HG03442 (cell line): ENCODE measurements at regions not wholly inside any gene's neighbourhood (a gene's known extent, or its start where the extent isn't known, plus 50 kb on each side); places are given as distances from the start of the nearest gene placed in this dataset.
"Not testable (repeated sequence)": the region's sequence is repeated elsewhere in the genome, so short reads cannot be mapped to it uniquely, and the experiment has no call there.

Experiments
- ATAC-seq: cut with Tn5 transposase; IDR thresholded peaks from one replicate; pipeline ENCODE4 v1.9.1; 2021; ENCODE audit warnings: mild to moderate bottlenecking, moderate library complexity; ENCODE audit not compliant: unreplicated experiment

- not testable (repeated sequence) for ATAC-seq
Measured at GRCh38 chr5:163874912-163875311, 369.5 kb downstream of the MAT2B start.

DNA sequence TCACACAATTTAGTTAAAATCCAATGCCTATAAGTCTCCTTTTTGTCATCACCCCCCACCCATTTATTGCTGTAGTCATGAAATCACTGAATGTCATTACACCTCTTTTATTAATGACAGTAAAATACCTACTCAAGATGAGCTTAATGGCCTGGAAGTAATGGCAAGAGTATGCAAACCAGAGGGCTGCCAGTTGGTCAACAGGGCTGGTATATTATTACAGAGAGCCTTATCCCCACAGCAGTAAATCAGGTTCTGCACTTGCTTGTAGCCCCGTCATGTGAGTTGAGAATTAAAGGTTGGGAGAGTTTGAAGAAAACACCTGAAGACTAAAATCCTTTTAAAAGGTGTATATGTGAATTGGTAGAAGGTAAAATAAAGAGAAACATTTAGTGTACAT is 372.4 kb downstream of the MAT2B start:
- ATAC-seq: no peak

DNA sequence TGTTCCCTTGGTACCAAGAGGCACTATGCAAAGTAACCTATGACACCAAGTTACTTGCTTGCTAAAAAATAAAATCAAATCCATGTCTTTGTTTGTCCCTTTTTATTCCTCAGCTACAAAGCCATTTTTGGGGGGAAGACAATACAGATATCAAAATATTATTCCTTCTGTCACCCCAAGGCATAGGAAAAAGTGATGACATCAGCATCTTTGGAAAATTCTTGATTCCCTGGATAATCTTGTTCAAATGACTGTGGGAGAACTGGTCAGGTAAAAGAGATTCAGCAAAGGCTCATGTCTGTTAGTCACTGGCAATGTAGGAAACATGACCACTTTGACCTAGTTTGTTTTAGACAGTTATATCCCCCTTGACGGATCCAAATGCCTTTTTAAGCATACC is 373.1 kb downstream of the MAT2B start:
- no peak for ATAC-seq

GRCh38 chr5:163880302-163880701 is 374.9 kb downstream of the MAT2B start:
- ATAC-seq: no peak

DNA sequence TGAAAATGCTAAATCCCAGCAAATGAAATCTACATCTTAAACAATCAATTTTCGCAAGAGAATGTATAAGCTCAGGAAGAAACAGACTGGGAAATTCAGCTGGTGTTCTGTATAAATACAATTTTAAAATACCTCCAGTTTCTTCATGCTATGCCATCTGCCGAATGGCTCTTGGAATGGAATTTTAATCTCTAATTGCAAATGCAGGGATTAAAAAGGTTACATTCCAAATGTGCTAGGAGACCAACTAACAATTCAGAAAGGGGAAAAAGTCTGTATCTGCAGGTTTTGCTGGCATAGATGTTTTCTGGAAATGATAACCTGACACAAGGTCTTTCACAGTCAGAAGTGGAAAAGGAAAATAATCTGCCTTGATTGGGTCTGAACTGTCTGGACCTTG is 379.7 kb downstream of the MAT2B start:
- no peak for ATAC-seq

GRCh38 chr5:163887854-163888253 is 382.4 kb downstream of the MAT2B start:
- ATAC-seq: no peak

- ATAC-seq: no peak
Measured at GRCh38 chr5:163888366-163888765, 382.9 kb downstream of the MAT2B start.

DNA sequence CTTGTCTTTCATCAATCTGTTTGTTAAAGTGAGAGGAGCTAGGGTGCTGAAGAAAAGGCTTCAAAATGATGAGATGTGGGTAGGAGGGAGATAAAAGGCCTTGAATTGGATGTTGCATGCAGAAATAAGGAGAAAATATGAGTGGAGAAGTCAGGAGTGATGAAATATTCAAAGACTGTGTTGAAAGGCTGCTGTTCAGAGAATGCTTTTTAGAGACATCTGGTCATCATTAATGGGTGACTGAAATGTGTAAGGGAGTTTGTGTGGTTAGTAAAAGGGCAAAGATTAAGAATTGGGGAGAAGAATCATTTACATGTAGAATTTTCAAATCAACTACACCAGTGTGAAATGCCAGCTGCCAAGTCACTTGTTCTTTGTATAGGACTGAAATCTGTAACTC is 383.9 kb downstream of the MAT2B start:
- no peak for ATAC-seq

DNA sequence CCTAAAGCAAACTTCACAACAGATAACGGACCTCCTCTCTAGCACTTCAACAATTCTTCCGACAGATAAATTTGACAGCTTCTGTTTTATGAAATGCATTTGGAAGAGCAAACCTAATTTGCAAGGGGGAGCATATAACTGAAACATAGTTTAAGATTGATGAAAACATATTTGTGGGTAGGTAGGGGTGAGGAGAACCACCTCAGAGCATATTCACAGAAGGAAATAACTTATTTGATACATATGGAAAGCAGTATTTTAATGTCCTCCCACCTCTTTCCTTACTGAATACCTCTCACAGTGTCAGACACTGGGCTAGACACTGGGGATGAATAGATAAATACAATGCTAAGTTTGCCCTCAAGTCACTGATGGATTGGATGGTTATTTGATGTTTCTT is 384.8 kb downstream of the MAT2B start:
- ATAC-seq: no peak

GRCh38 chr5:163893281-163893680 is 387.9 kb downstream of the MAT2B start:
- no peak for ATAC-seq

GRCh38 chr5:163894645-163895044 is 389.2 kb downstream of the MAT2B start:
- ATAC-seq: no peak

DNA sequence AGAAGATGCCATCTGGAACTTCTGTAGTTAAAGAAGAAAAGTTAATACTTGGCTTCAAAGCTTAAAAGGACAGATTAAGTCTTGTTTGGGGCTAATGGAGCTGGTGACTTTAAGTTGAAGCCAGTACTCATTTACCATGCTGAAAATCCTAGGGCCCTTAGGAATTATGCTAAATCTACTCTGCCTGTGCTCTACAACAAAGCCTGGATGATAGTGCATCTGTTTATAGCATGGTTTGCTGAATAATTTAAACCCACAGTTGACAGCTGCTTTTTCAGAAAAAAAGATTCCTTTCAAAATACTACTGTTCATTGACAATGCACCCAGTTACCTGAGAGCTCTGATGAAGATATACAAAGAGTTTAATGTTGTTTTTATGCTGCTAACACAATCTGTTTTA is 393.5 kb downstream of the MAT2B start:
- ATAC-seq: no peak

DNA sequence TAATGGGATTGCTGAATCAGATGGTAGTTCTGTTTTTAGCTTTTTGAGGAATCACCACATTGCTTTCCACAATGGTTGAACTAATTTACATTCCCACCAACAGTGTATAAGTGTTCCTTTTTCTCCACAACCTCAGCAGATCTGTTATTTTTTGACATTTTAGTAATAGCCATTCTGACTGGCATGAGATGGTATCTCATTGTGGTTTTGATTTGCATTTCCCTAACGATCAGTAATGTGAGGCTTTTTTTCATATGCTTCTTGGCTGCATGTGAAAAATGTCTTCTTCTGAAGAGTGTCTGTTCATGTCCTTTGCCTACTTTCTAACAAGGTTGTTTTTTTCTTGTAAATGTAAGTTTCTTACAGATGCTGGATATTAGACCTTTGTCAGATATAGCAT is 402.4 kb downstream of the MAT2B start:
- not testable (repeated sequence) for ATAC-seq

GRCh38 chr5:163908253-163908652 is 402.8 kb downstream of the MAT2B start:
- no peak for ATAC-seq

DNA sequence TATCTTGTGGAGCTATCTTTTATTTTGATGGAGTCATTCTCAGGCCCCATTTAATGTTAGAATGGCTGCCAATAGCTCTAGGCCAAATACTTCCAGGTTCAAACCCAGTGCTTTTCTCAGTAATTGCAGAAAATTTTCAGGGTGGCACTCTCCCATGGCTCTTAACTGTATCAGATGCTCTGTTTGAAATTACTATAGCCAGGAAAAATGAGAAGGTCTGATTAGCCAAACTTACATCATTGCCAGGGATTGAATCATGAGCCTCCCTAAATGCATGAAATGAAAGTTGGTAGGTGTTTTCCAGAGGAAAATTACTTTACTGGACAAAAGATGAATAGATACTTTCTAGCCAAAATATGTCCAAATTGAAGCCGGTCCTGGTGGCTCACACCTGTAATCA is 404.8 kb downstream of the MAT2B start:
- ATAC-seq: no peak

DNA sequence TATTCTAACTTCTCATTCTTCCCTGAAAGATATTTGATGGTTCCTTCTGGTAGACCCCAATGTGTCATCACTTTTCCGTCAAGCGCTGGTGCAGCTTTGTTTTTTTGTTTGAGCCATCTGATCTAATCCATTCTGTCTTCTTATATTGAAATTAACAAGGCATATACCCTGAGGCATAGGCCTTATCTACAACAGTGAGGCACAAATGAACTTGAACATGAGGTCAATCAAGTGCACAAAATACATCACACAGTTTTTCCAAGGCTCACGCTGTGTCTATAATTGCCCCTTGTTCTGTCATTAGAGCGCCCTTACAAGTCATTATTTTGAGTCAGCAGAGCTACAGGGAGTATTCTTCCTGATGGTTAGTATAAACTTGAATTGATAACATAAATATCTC is 406.6 kb downstream of the MAT2B start:
- ATAC-seq: no peak

- no peak for ATAC-seq
Measured at GRCh38 chr5:163913548-163913947, 408.1 kb downstream of the MAT2B start.

DNA sequence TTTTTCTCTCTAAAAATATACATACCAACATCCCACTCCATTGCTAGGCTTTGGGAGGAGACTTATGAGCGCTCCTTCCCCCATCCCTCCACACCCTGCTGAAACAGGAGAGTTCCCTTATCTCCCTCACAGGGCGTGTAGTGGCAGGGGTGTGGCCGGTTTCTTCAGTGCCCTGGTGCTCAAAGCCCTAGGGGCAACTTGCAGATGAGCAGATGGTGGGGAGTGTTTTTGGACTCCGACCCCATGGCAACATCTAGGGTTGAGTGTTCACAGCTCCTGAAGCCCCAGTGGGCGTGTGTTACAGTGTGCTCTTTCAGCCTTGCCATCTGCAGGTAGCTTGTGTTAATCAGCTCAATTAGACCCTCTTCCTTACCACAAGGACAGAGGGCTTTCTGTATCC is 409.5 kb downstream of the MAT2B start:
- ATAC-seq: peak; percentile 18

GRCh38 chr5:163915481-163915961 is 410.1 kb downstream of the MAT2B start:
- peak; percentile 59 for ATAC-seq

- ATAC-seq: peak; percentile 94
Measured at GRCh38 chr5:163916376-163916775, 411.0 kb downstream of the MAT2B start.

DNA sequence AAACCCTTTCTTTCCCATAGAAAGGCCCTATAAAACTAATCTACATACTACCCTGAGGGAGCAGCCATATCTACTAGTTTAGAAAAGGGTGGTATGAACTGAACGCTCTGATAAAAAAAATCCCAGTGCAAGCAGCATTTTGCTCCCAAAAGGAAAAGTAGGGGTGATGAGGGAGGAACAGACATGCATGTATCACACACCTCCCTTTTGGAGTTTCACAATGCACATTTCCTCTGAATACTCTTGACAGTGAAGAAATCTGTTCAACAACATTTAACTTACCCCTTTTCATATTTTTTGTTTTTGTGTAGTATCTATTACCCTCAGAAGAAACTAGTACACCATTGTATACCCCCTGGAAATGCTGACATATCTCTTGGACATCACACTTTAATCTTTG is 411.4 kb downstream of the MAT2B start:
- ATAC-seq: no peak

GRCh38 chr5:163917747-163918146 is 412.3 kb downstream of the MAT2B start:
- ATAC-seq: no peak

GRCh38 chr5:163934990-163935389 is 429.6 kb downstream of the MAT2B start:
- ATAC-seq: not testable (repeated sequence)

DNA sequence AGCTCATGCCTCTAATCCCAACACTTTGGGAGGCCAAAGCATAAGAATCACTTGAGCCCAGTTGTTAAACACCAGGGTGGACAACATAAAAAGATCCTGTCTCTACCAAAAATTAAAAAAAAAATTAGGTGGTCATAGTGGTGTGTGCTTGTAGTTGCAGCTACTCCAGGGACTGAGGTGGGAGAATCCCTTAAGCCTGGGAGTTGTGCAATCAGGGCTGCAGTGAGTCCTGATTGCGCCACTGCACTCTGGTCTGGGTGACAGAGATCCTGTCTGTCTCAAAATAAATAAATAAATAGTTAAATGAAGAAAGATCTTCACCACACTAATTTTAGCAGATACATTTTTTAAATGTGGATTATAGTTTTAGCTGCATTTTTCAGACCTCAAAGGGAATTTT is 433.2 kb downstream of the MAT2B start:
- ATAC-seq: no peak
